ENCODE measurements at regions not wholly inside any gene's neighbourhood (a gene's known extent, or its start where the extent isn't known, plus 50 kb on each side); places are given as distances from the start of the nearest gene placed in this dataset.

GRCh38 chr7:20007510-20007909 is 209.7 kb downstream of the MACC1 start (continued):
- no peak for TF ChIP-seq ZC3H13 (CRISPR knock-in tag; IDR thresholded peaks at IDR 0.05)
- TF ChIP-seq, protein P1, sequence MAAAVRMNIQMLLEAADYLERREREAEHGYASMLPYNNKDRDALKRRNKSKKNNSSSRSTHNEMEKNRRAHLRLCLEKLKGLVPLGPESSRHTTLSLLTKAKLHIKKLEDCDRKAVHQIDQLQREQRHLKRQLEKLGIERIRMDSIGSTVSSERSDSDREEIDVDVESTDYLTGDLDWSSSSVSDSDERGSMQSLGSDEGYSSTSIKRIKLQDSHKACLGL (CRISPR knock-in tag; IDR thresholded peaks at IDR 0.05) = no peak

DNA sequence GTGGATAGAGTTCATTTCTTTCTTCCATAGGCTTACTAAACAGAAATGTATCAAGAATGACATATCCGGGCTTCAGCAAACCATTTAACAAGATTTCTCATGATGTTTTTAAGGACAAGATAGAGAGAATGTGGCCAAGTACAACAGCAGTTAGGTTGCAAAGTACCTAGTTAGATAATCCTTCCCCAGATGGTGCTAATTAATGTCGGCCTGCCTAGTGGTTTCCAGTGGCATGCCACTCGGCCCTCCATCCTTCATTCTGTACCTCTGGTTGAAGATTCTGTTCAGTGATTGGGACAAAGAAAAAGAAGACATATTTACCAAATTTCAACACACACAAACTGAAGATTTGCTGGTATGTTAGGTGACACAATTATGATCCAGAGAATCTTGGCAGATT is 212.1 kb downstream of the MACC1 start:
- Histone ChIP-seq H3K79me2 (ENCODE audit: insufficient read depth, low read length) (no peaks in the 10 kb centered on the region), H3K4me3 (replicated peaks in 1 of 3; ENCODE audit: insufficient read depth in 1 of 3, low read depth in 2 of 3, low read length in 3 of 3) (no peak overlapping the region), H3K27ac (ENCODE audit: extremely low read length, insufficient read depth, low read length) (no peak overlapping the region), H3K36me3 (replicated peaks in 1 of 2; ENCODE audit: control insufficient read depth in 1 of 2, insufficient read depth in 2 of 2, low read length in 2 of 2) (no peaks in the 10 kb centered on the region), H3K9ac (ENCODE audit: insufficient read depth, low read depth, low read length) (no peak overlapping the region), H2AFZ (ENCODE audit: low read length) (no peak overlapping the region), H3K4me1 (ENCODE audit: insufficient read depth, low read length) (no peaks in the 10 kb centered on the region), H3K27me3 (ENCODE audit: control insufficient read depth in 1 of 2, insufficient read depth in 2 of 2, low read length in 2 of 2) (no peaks in the 10 kb centered on the region), H4K20me1 (ENCODE audit: insufficient read depth, low read length) (no peaks in the 10 kb centered on the region), H3K9me3 (ENCODE audit: low read length) (peaks cover 29% of the 10 kb centered on the region; the same call in 1 of the 2 replicates), H3K4me2 (ENCODE audit: low read depth, low read length) (no peak overlapping the region)
- no peak for ATAC-seq
- intact Hi-C loops (cut with micrococcal nuclease; ENCODE audit: unreplicated experiment) (no loop called here), in situ Hi-C loops (cut with HindIII; ENCODE audit: extremely low pct_ligation_motif_present, low pct_unique_long_range_greater_than_20kb) (no loop called here)
- DNase-seq (ENCODE audit: low spot score) = no peak
- FAIRE-seq = no peak
- BruUV-seq (replicated peaks) = no TSS peak
- POLR2A ChIA-PET = no interaction called here
- 2% methylated on average over 3 of the region's 3 CpGs for WGBS (ENCODE audit: low lambda C conversion rate)
- CTCF ChIA-PET (ENCODE audit: low intra/inter-chr PET ratio, low total read pairs) = no interaction called here
- TF ChIP-seq NFRKB (IDR thresholded peaks at IDR 0.05) (no peak), KMT2A (CRISPR knock-in tag; IDR thresholded peaks at IDR 0.05) (no peak), HHEX (CRISPR knock-in tag; IDR thresholded peaks at IDR 0.05) (no peak), MAF1 (CRISPR knock-in tag; IDR thresholded peaks at IDR 0.05; ENCODE audit: borderline replicate concordance) (no peak), EED (CRISPR knock-in tag; IDR thresholded peaks at IDR 0.05) (no peak), ZNF382 (CRISPR knock-in tag; IDR thresholded peaks at IDR 0.05; ENCODE audit: borderline replicate concordance) (no peak), TRAFD1 (CRISPR knock-in tag; IDR thresholded peaks at IDR 0.05; ENCODE audit: borderline replicate concordance) (no peak), TOPORS (CRISPR knock-in tag; IDR thresholded peaks at IDR 0.05) (no peak), ZNF530 (CRISPR knock-in tag; IDR thresholded peaks at IDR 0.05; ENCODE audit: low read depth) (no peak), ZNF253 (CRISPR knock-in tag; IDR thresholded peaks at IDR 0.05; ENCODE audit: borderline replicate concordance) (no peak), SALL2 (CRISPR knock-in tag; IDR thresholded peaks at IDR 0.05) (no peak), THAP7 (CRISPR knock-in tag; IDR thresholded peaks at IDR 0.05) (no peak)
- TF ChIP-seq, protein P2, sequence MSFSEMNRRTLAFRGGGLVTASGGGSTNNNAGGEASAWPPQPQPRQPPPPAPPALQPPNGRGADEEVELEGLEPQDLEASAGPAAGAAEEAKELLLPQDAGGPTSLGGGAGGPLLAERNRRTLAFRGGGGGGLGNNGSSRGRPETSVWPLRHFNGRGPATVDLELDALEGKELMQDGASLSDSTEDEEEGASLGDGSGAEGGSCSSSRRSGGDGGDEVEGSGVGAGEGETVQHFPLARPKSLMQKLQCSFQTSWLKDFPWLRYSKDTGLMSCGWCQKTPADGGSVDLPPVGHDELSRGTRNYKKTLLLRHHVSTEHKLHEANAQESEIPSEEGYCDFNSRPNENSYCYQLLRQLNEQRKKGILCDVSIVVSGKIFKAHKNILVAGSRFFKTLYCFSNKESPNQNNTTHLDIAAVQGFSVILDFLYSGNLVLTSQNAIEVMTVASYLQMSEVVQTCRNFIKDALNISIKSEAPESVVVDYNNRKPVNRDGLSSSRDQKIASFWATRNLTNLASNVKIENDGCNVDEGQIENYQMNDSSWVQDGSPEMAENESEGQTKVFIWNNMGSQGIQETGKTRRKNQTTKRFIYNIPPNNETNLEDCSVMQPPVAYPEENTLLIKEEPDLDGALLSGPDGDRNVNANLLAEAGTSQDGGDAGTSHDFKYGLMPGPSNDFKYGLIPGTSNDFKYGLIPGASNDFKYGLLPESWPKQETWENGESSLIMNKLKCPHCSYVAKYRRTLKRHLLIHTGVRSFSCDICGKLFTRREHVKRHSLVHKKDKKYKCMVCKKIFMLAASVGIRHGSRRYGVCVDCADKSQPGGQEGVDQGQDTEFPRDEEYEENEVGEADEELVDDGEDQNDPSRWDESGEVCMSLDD (CRISPR knock-in tag; IDR thresholded peaks at IDR 0.05; ENCODE audit: borderline replicate concordance) = no peak
- TF ChIP-seq, protein P3, sequence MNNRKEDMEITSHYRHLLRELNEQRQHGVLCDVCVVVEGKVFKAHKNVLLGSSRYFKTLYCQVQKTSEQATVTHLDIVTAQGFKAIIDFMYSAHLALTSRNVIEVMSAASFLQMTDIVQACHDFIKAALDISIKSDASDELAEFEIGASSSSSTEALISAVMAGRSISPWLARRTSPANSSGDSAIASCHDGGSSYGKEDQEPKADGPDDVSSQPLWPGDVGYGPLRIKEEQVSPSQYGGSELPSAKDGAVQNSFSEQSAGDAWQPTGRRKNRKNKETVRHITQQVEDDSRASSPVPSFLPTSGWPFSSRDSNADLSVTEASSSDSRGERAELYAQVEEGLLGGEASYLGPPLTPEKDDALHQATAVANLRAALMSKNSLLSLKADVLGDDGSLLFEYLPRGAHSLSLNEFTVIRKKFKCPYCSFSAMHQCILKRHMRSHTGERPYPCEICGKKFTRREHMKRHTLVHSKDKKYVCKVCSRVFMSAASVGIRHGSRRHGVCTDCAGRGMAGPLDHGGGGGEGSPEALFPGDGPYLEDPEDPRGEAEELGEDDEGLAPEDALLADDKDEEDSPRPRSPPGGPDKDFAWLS (CRISPR knock-in tag; IDR thresholded peaks at IDR 0.05; ENCODE audit: borderline replicate concordance) = no peak

Measured in HepG2 (cell line).